Ishikawa (cell line): ENCODE measurements at regions not wholly inside any gene's neighbourhood (a gene's known extent, or its start where the extent isn't known, plus 50 kb on each side); places are given as distances from the start of the nearest gene placed in this dataset.

ENCODE experiments used
- CEBPB ChIP-seq: IDR thresholded peaks from 2 replicates; pipeline ENCODE4 v1.6.1; 2012
- CREB1 ChIP-seq: IDR thresholded peaks from 2 replicates; pipeline ENCODE4 v1.6.1; 2012; ENCODE audit warnings: low read depth
- EP300 ChIP-seq: IDR thresholded peaks from 2 replicates; pipeline ENCODE4 v1.6.1; 2012; ENCODE audit warnings: borderline replicate concordance
- FOXM1 ChIP-seq: IDR thresholded peaks from 2 replicates; pipeline ENCODE4 v1.6.1; 2012; ENCODE audit warnings: low read depth, borderline replicate concordance
- NFIC ChIP-seq: IDR thresholded peaks from 2 replicates; pipeline ENCODE4 v1.6.1; 2012
- RAD21 ChIP-seq: IDR thresholded peaks from 2 replicates; pipeline ENCODE4 v1.6.1; 2012; ENCODE audit warnings: low read depth
- TAF1 ChIP-seq: IDR thresholded peaks from 2 replicates; pipeline ENCODE4 v1.6.1; 2012; ENCODE audit warnings: low read depth, mild to moderate bottlenecking
- TEAD4 ChIP-seq: IDR thresholded peaks from 2 replicates; pipeline ENCODE4 v1.6.1; 2012
- YY1 ChIP-seq: IDR thresholded peaks from 2 replicates; pipeline ENCODE4 v1.6.1; 2012; ENCODE audit warnings: low read depth
- TF ChIP-seq, protein P1 (sequence below): IDR thresholded peaks from 2 replicates; pipeline ENCODE4 v1.6.1; 2012
- TF ChIP-seq, protein P2 (sequence below): IDR thresholded peaks from 2 replicates; pipeline ENCODE4 v1.6.1; 2012; ENCODE audit warnings: low read depth, mild to moderate bottlenecking

DNA sequence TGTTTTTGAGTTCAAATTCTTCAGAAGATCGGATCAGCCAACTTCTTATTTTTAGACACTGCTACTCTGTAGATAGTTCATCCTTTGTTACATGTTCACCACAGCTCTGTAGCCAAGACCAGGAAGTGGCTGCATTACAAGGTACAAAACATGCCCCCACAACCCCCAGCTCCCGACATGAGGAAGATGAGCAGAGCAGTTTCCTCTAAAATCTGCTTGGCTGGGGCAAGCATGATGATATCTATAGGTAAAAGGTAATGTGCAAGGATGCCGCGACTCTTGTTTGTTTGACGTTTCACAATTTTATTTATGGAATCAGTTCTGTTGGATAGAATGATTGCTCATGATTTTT, 126.5 kb upstream of the GRM7 start:
- TF ChIP-seq EP300 (no peak), CREB1 (no peak), NFIC (no peak), TAF1 (no peak), CEBPB (no peak), RAD21 (no peak), TEAD4 (no peak), FOXM1 (no peak), YY1 (no peak)
- TF ChIP-seq, protein P1, sequence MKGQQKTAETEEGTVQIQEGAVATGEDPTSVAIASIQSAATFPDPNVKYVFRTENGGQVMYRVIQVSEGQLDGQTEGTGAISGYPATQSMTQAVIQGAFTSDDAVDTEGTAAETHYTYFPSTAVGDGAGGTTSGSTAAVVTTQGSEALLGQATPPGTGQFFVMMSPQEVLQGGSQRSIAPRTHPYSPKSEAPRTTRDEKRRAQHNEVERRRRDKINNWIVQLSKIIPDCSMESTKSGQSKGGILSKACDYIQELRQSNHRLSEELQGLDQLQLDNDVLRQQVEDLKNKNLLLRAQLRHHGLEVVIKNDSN, result no peak
- TF ChIP-seq, protein P2, sequence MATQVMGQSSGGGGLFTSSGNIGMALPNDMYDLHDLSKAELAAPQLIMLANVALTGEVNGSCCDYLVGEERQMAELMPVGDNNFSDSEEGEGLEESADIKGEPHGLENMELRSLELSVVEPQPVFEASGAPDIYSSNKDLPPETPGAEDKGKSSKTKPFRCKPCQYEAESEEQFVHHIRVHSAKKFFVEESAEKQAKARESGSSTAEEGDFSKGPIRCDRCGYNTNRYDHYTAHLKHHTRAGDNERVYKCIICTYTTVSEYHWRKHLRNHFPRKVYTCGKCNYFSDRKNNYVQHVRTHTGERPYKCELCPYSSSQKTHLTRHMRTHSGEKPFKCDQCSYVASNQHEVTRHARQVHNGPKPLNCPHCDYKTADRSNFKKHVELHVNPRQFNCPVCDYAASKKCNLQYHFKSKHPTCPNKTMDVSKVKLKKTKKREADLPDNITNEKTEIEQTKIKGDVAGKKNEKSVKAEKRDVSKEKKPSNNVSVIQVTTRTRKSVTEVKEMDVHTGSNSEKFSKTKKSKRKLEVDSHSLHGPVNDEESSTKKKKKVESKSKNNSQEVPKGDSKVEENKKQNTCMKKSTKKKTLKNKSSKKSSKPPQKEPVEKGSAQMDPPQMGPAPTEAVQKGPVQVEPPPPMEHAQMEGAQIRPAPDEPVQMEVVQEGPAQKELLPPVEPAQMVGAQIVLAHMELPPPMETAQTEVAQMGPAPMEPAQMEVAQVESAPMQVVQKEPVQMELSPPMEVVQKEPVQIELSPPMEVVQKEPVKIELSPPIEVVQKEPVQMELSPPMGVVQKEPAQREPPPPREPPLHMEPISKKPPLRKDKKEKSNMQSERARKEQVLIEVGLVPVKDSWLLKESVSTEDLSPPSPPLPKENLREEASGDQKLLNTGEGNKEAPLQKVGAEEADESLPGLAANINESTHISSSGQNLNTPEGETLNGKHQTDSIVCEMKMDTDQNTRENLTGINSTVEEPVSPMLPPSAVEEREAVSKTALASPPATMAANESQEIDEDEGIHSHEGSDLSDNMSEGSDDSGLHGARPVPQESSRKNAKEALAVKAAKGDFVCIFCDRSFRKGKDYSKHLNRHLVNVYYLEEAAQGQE, result no peak
